ENCODE measurements at regions not wholly inside any gene's neighbourhood (a gene's known extent, or its start where the extent isn't known, plus 50 kb on each side); places are given as distances from the start of the nearest gene placed in this dataset.

GRCh38 chr14:25406818-25407217, 356.9 kb upstream of the STXBP6 start:
- no peaks in the 10 kb centered on the region for H3F3A ChIP-seq (ENCODE audit: insufficient read depth)
- no peak overlapping the region for H3K4me3 ChIP-seq (ENCODE audit: insufficient read depth, low read length, poor library complexity, severe bottlenecking)
- H3K9ac ChIP-seq (ENCODE audit: low read length): no peak overlapping the region
- no peaks in the 10 kb centered on the region for H3K9me2 ChIP-seq (replicated peaks; ENCODE audit: insufficient read depth, low read length)
- no peaks in the 10 kb centered on the region for H4K20me1 ChIP-seq (ENCODE audit: low read depth, low read length)
- no peak overlapping the region for H3K4me2 ChIP-seq (ENCODE audit: low read depth, low read length, poor library complexity, severe bottlenecking)
- no peaks in the 10 kb centered on the region for H3K79me2 ChIP-seq (ENCODE audit: insufficient read depth, low read length)
- H3K27me3 ChIP-seq (ENCODE audit: low read length): no peaks in the 10 kb centered on the region
- TF ChIP-seq CTCF (IDR thresholded peaks at IDR 0.05; ENCODE audit: insufficient read depth, low read length, poor library complexity, severe bottlenecking) (peak; percentile 65), EZH2phosphoT487 (conservative IDR thresholded peaks at IDR 0.05; ENCODE audit: low read length) (no peak)
- no peaks in the 10 kb centered on the region for H3K9me3 ChIP-seq (ENCODE audit: insufficient read depth, low read length)
- H3K36me3 ChIP-seq (ENCODE audit: low read length): no peaks in the 10 kb centered on the region
- no peak overlapping the region for H2AFZ ChIP-seq (ENCODE audit: low read depth, low read length, severe bottlenecking)
- H3K27ac ChIP-seq (ENCODE audit: low read depth, low read length): no peak overlapping the region

- TF ChIP-seq EZH2phosphoT487 (conservative IDR thresholded peaks at IDR 0.05; ENCODE audit: low read length): no peak
- peak; percentile 58 for TF ChIP-seq CTCF (IDR thresholded peaks at IDR 0.05; ENCODE audit: insufficient read depth, low read length, poor library complexity, severe bottlenecking)
- H2AFZ ChIP-seq (ENCODE audit: low read depth, low read length, severe bottlenecking): no peak overlapping the region
- H3F3A ChIP-seq (ENCODE audit: insufficient read depth): no peaks in the 10 kb centered on the region
- no peak overlapping the region for H3K9ac ChIP-seq (ENCODE audit: low read length)
- no peaks in the 10 kb centered on the region for H3K9me3 ChIP-seq (ENCODE audit: insufficient read depth, low read length)
- no peaks in the 10 kb centered on the region for H3K79me2 ChIP-seq (ENCODE audit: insufficient read depth, low read length)
- no peak overlapping the region for H3K4me2 ChIP-seq (ENCODE audit: low read depth, low read length, poor library complexity, severe bottlenecking)
- no peaks in the 10 kb centered on the region for H3K9me2 ChIP-seq (replicated peaks; ENCODE audit: insufficient read depth, low read length)
- H4K20me1 ChIP-seq (ENCODE audit: low read depth, low read length): no peaks in the 10 kb centered on the region
- no peak overlapping the region for H3K4me3 ChIP-seq (ENCODE audit: insufficient read depth, low read length, poor library complexity, severe bottlenecking)
- H3K27ac ChIP-seq (ENCODE audit: low read depth, low read length): no peak overlapping the region
- H3K27me3 ChIP-seq (ENCODE audit: low read length): no peaks in the 10 kb centered on the region
- H3K36me3 ChIP-seq (ENCODE audit: low read length): no peaks in the 10 kb centered on the region
These were observed 350.8 kb upstream of the STXBP6 start for GRCh38 chr14:25400607-25401206.

DNA sequence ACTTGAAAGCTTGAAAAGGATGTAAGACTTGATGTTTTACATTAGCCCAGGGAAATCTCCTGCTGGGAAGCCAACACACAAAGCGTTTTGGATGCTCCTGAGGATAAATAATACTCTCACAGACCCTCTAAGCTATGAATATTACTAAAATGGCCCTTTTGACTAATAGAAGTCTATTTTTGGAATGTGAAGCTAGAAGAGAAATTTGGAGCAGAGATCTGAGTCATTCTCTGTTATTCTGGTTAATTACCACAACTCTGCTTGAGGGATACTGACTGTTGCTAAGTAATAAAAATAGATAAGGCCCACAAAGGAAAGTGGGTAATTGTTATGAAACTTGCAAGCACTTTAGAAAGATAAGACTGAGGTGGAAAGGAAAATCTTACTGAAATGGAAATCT, 346.2 kb upstream of the STXBP6 start:
- Histone ChIP-seq H3K9me2 (replicated peaks; ENCODE audit: insufficient read depth, low read length) (no peaks in the 10 kb centered on the region), H3K27ac (ENCODE audit: low read depth, low read length) (no peak overlapping the region), H3K79me2 (ENCODE audit: insufficient read depth, low read length) (no peaks in the 10 kb centered on the region), H2AFZ (ENCODE audit: low read depth, low read length, severe bottlenecking) (no peak overlapping the region), H3K4me3 (ENCODE audit: insufficient read depth, low read length, poor library complexity, severe bottlenecking) (no peak overlapping the region), H4K20me1 (ENCODE audit: low read depth, low read length) (no peaks in the 10 kb centered on the region), H3F3A (ENCODE audit: insufficient read depth) (no peaks in the 10 kb centered on the region), H3K27me3 (ENCODE audit: low read length) (no peaks in the 10 kb centered on the region), H3K9me3 (ENCODE audit: insufficient read depth, low read length) (no peaks in the 10 kb centered on the region), H3K36me3 (ENCODE audit: low read length) (no peaks in the 10 kb centered on the region), H3K4me2 (ENCODE audit: low read depth, low read length, poor library complexity, severe bottlenecking) (no peak overlapping the region), H3K9ac (ENCODE audit: low read length) (no peak overlapping the region)
- TF ChIP-seq CTCF (IDR thresholded peaks at IDR 0.05; ENCODE audit: insufficient read depth, low read length, poor library complexity, severe bottlenecking) (no peak), EZH2phosphoT487 (conservative IDR thresholded peaks at IDR 0.05; ENCODE audit: low read length) (no peak)
